ENCODE measurements at regions not wholly inside any gene's neighbourhood (a gene's known extent, or its start where the extent isn't known, plus 50 kb on each side); places are given as distances from the start of the nearest gene placed in this dataset.

DNA sequence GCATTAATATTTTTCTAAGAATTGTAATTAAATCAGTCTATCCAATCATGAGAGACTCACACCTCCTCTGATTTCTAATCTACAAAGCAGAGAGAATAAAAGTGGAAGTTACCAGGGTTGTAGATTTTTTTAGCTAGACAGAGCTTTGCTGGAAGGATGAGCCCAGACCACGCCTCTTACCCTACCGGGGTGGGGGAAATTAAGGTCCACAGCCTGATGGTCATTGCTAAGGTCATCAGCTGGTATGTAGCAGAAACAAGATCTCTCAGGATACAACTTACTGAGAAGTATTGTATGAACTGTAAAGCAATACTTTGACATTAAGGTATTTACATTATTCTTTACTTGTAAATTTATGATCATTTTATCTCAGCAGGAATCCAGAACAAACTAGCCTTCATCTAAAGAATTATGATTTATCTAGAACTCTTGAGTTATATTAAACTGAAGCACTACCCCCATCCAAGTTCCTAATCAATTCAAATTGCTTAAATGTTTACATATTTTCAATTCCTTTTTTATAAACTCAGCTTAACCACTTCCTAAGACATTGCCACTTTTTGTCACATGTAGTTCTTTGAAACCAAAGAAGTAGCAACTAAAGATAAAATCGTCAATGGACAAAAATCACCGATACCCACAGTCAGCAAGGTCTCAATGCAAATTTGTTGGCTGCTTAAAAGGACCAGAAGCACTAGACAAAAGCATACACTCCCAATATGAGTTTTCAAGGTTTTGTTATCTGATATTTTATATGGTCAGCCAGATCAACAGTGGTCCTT is 225.8 kb upstream of the DAPK1 start:
- DNase-seq (ENCODE audit: insufficient read length, low spot score) (no peak), FAIRE-seq (no peak)

DNA sequence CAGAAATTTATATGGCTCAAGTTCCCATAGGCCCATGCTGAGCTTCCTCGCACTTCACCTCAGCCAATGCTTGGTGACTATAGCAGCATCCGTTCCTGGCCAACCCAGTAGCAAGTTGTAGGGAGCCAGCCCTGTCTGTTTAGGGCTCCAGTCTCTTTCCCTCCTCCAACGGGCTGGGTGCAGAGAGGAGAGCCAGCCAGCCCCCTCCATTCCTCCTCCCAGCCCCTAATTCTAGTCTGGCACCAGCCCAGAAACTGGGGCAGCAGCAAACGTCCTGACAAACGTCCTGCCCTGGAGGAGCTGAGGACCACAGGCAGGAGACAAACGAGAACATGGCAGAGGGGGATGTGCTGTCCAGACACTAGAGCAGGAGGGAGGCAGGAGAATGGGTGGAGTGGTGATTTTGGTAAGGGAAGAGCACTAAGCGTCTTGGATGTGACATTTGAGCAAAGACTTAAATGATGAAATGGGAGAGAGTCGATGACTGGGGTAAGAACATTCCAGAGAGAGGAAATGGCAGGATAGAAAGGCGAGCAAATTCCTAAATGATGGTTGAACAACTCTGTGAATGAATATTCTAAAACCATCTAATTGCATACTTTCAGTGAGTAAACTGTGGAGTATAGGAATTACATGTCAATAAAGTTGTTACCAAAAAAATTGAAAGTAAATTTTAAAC is 222.5 kb upstream of the DAPK1 start:
- FAIRE-seq: no peak
- TF ChIP-seq, protein P1, sequence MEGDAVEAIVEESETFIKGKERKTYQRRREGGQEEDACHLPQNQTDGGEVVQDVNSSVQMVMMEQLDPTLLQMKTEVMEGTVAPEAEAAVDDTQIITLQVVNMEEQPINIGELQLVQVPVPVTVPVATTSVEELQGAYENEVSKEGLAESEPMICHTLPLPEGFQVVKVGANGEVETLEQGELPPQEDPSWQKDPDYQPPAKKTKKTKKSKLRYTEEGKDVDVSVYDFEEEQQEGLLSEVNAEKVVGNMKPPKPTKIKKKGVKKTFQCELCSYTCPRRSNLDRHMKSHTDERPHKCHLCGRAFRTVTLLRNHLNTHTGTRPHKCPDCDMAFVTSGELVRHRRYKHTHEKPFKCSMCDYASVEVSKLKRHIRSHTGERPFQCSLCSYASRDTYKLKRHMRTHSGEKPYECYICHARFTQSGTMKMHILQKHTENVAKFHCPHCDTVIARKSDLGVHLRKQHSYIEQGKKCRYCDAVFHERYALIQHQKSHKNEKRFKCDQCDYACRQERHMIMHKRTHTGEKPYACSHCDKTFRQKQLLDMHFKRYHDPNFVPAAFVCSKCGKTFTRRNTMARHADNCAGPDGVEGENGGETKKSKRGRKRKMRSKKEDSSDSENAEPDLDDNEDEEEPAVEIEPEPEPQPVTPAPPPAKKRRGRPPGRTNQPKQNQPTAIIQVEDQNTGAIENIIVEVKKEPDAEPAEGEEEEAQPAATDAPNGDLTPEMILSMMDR (IDR thresholded peaks at IDR 0.05; ENCODE audit: insufficient read depth, missing control alignments): no peak
- DNase-seq (ENCODE audit: insufficient read length, low spot score): no peak

More for the DNA sequence above, 225.8 kb upstream of the DAPK1 start:
- TF ChIP-seq, protein P1 (IDR thresholded peaks at IDR 0.05; ENCODE audit: insufficient read depth, missing control alignments): no peak

DNA sequence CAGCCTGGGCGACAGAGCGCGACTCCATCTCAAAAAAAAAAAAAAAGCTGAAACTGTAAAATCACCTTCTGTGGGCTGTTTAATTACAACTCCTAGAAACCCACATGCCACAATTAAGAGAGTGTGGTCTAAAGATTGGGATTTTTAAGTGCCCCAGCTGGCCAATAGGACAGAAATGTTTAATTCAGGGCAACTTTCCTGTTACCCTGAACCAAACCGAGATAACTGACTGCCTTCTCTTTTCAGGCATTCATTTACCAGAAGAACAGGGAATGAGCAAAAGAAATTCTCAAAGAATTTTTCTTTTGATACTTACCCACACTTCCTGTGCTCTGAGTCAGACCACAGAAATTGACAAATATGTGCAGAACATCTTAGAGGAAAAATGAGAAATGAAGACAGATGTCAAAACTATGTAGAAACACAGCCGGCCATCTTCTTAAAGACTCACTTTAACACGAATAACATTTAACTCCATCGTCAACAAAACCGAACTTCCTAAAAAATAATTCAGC is 221.3 kb upstream of the DAPK1 start:
- no peak for FAIRE-seq
- DNase-seq (ENCODE audit: insufficient read length, low spot score): no peak
- TF ChIP-seq, protein P1 (IDR thresholded peaks at IDR 0.05; ENCODE audit: insufficient read depth, missing control alignments): no peak

DNA sequence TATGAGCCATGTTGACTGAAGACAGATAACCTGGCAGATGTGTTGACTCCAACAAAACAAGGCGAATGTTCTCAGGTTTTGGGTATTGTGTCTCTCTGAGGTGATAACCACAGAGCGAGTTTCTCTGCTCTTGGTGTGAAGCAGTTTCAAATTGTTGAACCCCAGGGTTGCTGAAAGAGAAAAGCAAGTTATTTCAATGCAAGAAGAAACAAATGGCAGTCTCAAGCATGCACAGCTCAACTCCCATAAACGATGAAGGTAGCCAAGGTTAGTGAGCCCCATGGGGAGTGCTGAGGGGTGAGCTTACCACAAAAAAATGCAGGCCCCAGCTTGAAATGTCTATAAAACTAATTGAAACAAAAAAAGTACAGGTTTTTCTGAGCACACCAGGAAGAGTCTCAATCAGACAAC is 220.8 kb upstream of the DAPK1 start:
- FAIRE-seq (no peak), DNase-seq (ENCODE audit: insufficient read length, low spot score) (no peak)
- TF ChIP-seq, protein P1 (IDR thresholded peaks at IDR 0.05; ENCODE audit: insufficient read depth, missing control alignments): no peak

DNA sequence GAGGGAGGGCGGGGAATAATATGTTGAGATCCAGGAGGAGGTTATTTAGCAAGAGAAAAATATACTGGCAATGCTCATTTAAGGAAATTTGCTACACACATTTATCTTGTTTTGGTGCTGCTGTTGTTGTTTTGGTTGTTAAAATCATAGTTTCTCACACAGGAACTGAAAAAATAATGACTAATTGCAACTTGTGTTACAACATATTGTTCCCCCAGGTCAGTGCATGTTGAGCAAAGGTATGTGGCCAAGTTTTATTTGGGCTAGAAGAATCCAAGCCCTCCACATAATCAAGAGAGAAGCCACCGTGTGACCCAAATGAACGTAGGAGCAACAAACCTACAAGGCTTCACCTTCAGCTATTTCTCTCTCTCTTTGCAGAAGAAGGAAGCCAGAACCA is 220.3 kb upstream of the DAPK1 start:
- TF ChIP-seq, protein P1 (IDR thresholded peaks at IDR 0.05; ENCODE audit: insufficient read depth, missing control alignments): no peak
- DNase-seq (ENCODE audit: insufficient read length, low spot score) (no peak), FAIRE-seq (no peak)

GRCh38 chr9:87278971-87279733 is 218.5 kb upstream of the DAPK1 start:
- TF ChIP-seq, protein P1 (IDR thresholded peaks at IDR 0.05; ENCODE audit: insufficient read depth, missing control alignments): no peak
- DNase-seq (ENCODE audit: insufficient read length, low spot score): no peak
- no peak for FAIRE-seq
